H9 (cell line): ENCODE measurements at regions not wholly inside any gene's neighbourhood (a gene's known extent, or its start where the extent isn't known, plus 50 kb on each side); places are given as distances from the start of the nearest gene placed in this dataset.

Source experiments
- DNase-seq: peaks from one replicate; pipeline ENCODE4 v3.0.0-alpha.2; 2017
- H2AFZ ChIP-seq: one replicate; pipeline ENCODE4 v1.6.1; 2013; ENCODE audit warnings: mild to moderate bottlenecking, low read length, control low read depth, moderate library complexity
- H2AK5ac ChIP-seq: 2 replicates; pipeline ENCODE4 v1.6.1; 2013; ENCODE audit warnings: low read length, control low read depth, mixed read lengths; ENCODE audit not compliant: insufficient read length
- H2BK120ac ChIP-seq: one replicate; pipeline ENCODE4 v1.6.1; 2013; ENCODE audit warnings: low read depth, mild to moderate bottlenecking, low read length, control low read depth, inconsistent platforms; ENCODE audit not compliant: poor library complexity, severe bottlenecking
- H2BK12ac ChIP-seq: 2 replicates; pipeline ENCODE4 v1.6.1; 2013; ENCODE audit warnings: low read length, control low read depth, mixed read lengths, low read depth; ENCODE audit not compliant: insufficient read length
- H2BK15ac ChIP-seq: 2 replicates; pipeline ENCODE4 v1.6.1; 2013; ENCODE audit warnings: low read depth, low read length, control low read depth
- H2BK20ac ChIP-seq: one replicate; pipeline ENCODE4 v1.6.1; 2013; ENCODE audit warnings: low read depth, mild to moderate bottlenecking, low read length, control low read depth, inconsistent platforms; ENCODE audit not compliant: poor library complexity, severe bottlenecking
- H2BK5ac ChIP-seq: 2 replicates; pipeline ENCODE4 v1.6.1; 2013; ENCODE audit warnings: low read length, control low read depth, mixed read lengths; ENCODE audit not compliant: insufficient read length
- H3K14ac ChIP-seq: 2 replicates; pipeline ENCODE4 v1.6.1; 2013; ENCODE audit warnings: low read length, control low read depth; ENCODE audit not compliant: insufficient read depth
- H3K18ac ChIP-seq: 2 replicates; pipeline ENCODE4 v1.6.1; 2013; ENCODE audit warnings: low read depth, mild to moderate bottlenecking, mixed read lengths, low read length, control low read depth; ENCODE audit not compliant: insufficient read length
- H3K23ac ChIP-seq: 2 replicates; pipeline ENCODE4 v1.6.1; 2013; ENCODE audit warnings: low read length, control low read depth, mixed read lengths, low read depth; ENCODE audit not compliant: insufficient read length
- H3K23me2 ChIP-seq: 2 replicates; pipeline ENCODE4 v1.6.1; 2013; ENCODE audit warnings: low read depth, mild to moderate bottlenecking, mixed read lengths, low read length, control low read depth; ENCODE audit not compliant: insufficient read length, poor library complexity, severe bottlenecking
- H3K27ac ChIP-seq: 2 replicates; pipeline ENCODE4 v1.5.1; 2013; ENCODE audit warnings: low read length, control low read depth, mixed read lengths, low read depth; ENCODE audit not compliant: insufficient read length
- H3K27me3 ChIP-seq: 2 replicates; pipeline ENCODE4 v1.6.1; 2013; ENCODE audit warnings: low read length, control low read depth, inconsistent platforms; ENCODE audit not compliant: insufficient read depth
- H3K4ac ChIP-seq: 2 replicates; pipeline ENCODE4 v1.6.1; 2013; ENCODE audit warnings: low read depth, mild to moderate bottlenecking, control low read depth, inconsistent platforms, low read length, moderate library complexity
- H3K4me1 ChIP-seq: 2 replicates; pipeline ENCODE4 v1.6.1; 2013; ENCODE audit warnings: low read length, control low read depth, inconsistent platforms; ENCODE audit not compliant: insufficient read depth
- H3K4me2 ChIP-seq: 2 replicates; pipeline ENCODE4 v1.6.1; 2013; ENCODE audit warnings: low read length, control low read depth, mixed read lengths; ENCODE audit not compliant: insufficient read length, insufficient read depth
- H3K56ac ChIP-seq: 2 replicates; pipeline ENCODE4 v1.6.1; 2013; ENCODE audit warnings: low read depth, mild to moderate bottlenecking, mixed read lengths, low read length, control low read depth; ENCODE audit not compliant: insufficient read length
- H3K79me1 ChIP-seq: 2 replicates; pipeline ENCODE4 v1.6.1; 2013; ENCODE audit warnings: low read depth, mild to moderate bottlenecking, moderate library complexity, low read length, control low read depth, inconsistent platforms; ENCODE audit not compliant: insufficient read depth, poor library complexity, severe bottlenecking
- H3K79me2 ChIP-seq: 2 replicates; pipeline ENCODE4 v1.6.1; 2013; ENCODE audit warnings: low read length, control low read depth, inconsistent platforms; ENCODE audit not compliant: insufficient read depth
- H3K9ac ChIP-seq: 2 replicates; pipeline ENCODE4 v1.6.1; 2013; ENCODE audit warnings: low read length, control low read depth, mixed read lengths; ENCODE audit not compliant: insufficient read length; ENCODE audit errors: extremely low read depth
- H3K9me3 ChIP-seq: one replicate; pipeline ENCODE4 v1.6.1; 2013; ENCODE audit warnings: low read depth, low read length, inconsistent platforms; ENCODE audit not compliant: control insufficient read depth
- H3T11ph ChIP-seq: one replicate; pipeline ENCODE4 v1.6.1; 2013; ENCODE audit warnings: mild to moderate bottlenecking, low read length, control low read depth, inconsistent platforms
- H4K20me1 ChIP-seq: one replicate; pipeline ENCODE4 v1.6.1; 2013; ENCODE audit not compliant: control insufficient read depth, insufficient read length, insufficient read depth
- H4K5ac ChIP-seq: 2 replicates; pipeline ENCODE4 v1.6.1; 2013; ENCODE audit warnings: low read depth, mild to moderate bottlenecking, mixed read lengths, low read length, control low read depth; ENCODE audit not compliant: insufficient read length
- H4K8ac ChIP-seq: replicated peaks from 2 replicates; pipeline ENCODE4 v1.6.1; 2013; ENCODE audit warnings: low read length, control low read depth, mixed read lengths, low read depth; ENCODE audit not compliant: insufficient read length
- H4K91ac ChIP-seq: 2 replicates; pipeline ENCODE4 v1.6.1; 2013; ENCODE audit warnings: low read depth, mild to moderate bottlenecking, moderate library complexity, mixed read lengths, low read length, control low read depth; ENCODE audit not compliant: insufficient read length
- H3K27ac Mint-ChIP-seq, 3 experiments: 2 replicates in 2 of 3; 3 replicates in 1 of 3; pipeline ENCODE4 v1.8.0; 2020 to 2021; ENCODE audit warnings: mixed read lengths in 3 of 3, mild to moderate bottlenecking in 1 of 3, moderate library complexity in 1 of 3
- H3K27me3 Mint-ChIP-seq: 2 replicates; pipeline ENCODE4 v1.8.0; 2021; ENCODE audit warnings: low read depth, mild to moderate bottlenecking, moderate library complexity, mixed read lengths
- H3K36me3 Mint-ChIP-seq, 3 experiments: 2 replicates in 2 of 3; 3 replicates in 1 of 3; pipeline ENCODE4 v1.8.0; 2020 to 2021; ENCODE audit warnings: low read depth in 3 of 3, mixed read lengths in 3 of 3; ENCODE audit not compliant: insufficient read depth in 1 of 3
- H3K4me1 Mint-ChIP-seq, 2 experiments: 2 replicates each; pipeline ENCODE4 v1.8.0; 2020; ENCODE audit warnings: mixed read lengths in 2 of 2
- H3K4me3 Mint-ChIP-seq, 2 experiments: 2 replicates in 1 of 2; 3 replicates in 1 of 2; pipeline ENCODE4 v1.8.0; 2020 to 2021; ENCODE audit warnings: mild to moderate bottlenecking in 2 of 2, mixed read lengths in 2 of 2, moderate library complexity in 1 of 2
- H3K9me3 Mint-ChIP-seq, 2 experiments: 2 replicates in 1 of 2; 3 replicates in 1 of 2; pipeline ENCODE4 v1.8.0; 2020; ENCODE audit warnings: mild to moderate bottlenecking in 2 of 2, mixed read lengths in 2 of 2, moderate library complexity in 1 of 2
- CTCF ChIP-seq: fragments of 200-600 bp; sonication (generic); conservative IDR thresholded peaks from 3 replicates; pipeline ENCODE4 v1.8.0; 2021; ENCODE audit warnings: antibody characterized with exemption, mild to moderate bottlenecking
- WGBS: extraction: QIAGEN DNeasy Blood & Tissue Kit; methylation state at CpG from one replicate; pipeline ENCODE4 v1.1.7; 2013; ENCODE audit warnings: missing lambda C conversion rate, low lambda C conversion rate, mixed read lengths; ENCODE audit not compliant: insufficient read length; ENCODE audit errors: extremely low coverage; 5-methylcytosine and 5-hydroxymethylcytosine counted together

- no peak overlapping the region for H3K4me2 ChIP-seq
- Mint-ChIP-seq H3K27ac (no peak overlapping the region), H3K36me3 (no peaks in the 10 kb centered on the region; a peak in 2 of 7 replicates), H3K4me1 (no peaks in the 10 kb centered on the region), H3K27me3 (no peaks in the 10 kb centered on the region), H3K9me3 (peaks cover 3 to 6% of the 10 kb centered on the region in 2 experiments; a peak in 3 of 5 replicates), H3K4me3 (no peak overlapping the region)
- no peak overlapping the region for H3K4ac ChIP-seq
- no peak overlapping the region for H4K91ac ChIP-seq
- no peak overlapping the region for H2BK15ac ChIP-seq
- no peak for DNase-seq
- H2BK120ac ChIP-seq = no peak overlapping the region
- H3K9me3 ChIP-seq = no peaks in the 10 kb centered on the region
- H4K8ac ChIP-seq = no peak overlapping the region
- H3K56ac ChIP-seq = no peak overlapping the region
- H4K5ac ChIP-seq = no peak overlapping the region
- no peak overlapping the region for H2AFZ ChIP-seq
- no peaks in the 10 kb centered on the region for H4K20me1 ChIP-seq
- H3K9ac ChIP-seq = no peak overlapping the region
- no peak for TF ChIP-seq CTCF
- H3K27me3 ChIP-seq = no peaks in the 10 kb centered on the region
- H3K23ac ChIP-seq = no peak overlapping the region
- no peaks in the 10 kb centered on the region for H3K79me1 ChIP-seq
- H3K23me2 ChIP-seq = no peaks in the 10 kb centered on the region
- H3K14ac ChIP-seq = no peak overlapping the region
- H3T11ph ChIP-seq = no peak overlapping the region
- H3K79me2 ChIP-seq = no peaks in the 10 kb centered on the region
- H3K18ac ChIP-seq = no peak overlapping the region
- no peaks in the 10 kb centered on the region for H3K4me1 ChIP-seq
- no peak overlapping the region for H2BK5ac ChIP-seq
- no CpG with 5 or more reads among the region's 5 CpGs for WGBS
- H2BK12ac ChIP-seq = no peak overlapping the region
- no peak overlapping the region for H3K27ac ChIP-seq
- no peak overlapping the region for H2BK20ac ChIP-seq
- no peak overlapping the region for H2AK5ac ChIP-seq
These were observed 217.0 kb upstream of the IPO5 start for GRCh38 chr13:97736436-97736835.
